ENCODE measurements at regions not wholly inside any gene's neighbourhood (a gene's known extent, or its start where the extent isn't known, plus 50 kb on each side); places are given as distances from the start of the nearest gene placed in this dataset.
"Not testable (repeated sequence)": the region's sequence is repeated elsewhere in the genome, so short reads cannot be mapped to it uniquely, and the experiment has no call there.

GRCh38 chr9:22508354-22508753 lies 61.7 kb downstream of the DMRTA1 start:
- not testable (repeated sequence) for H2AFZ ChIP-seq (ENCODE audit: low read depth, low read length); H3F3A ChIP-seq (ENCODE audit: insufficient read depth, low read length, poor library complexity, severe bottlenecking)

GRCh38 chr9:22508790-22509189 lies 62.2 kb downstream of the DMRTA1 start:
- Histone ChIP-seq H3K27me3 (ENCODE audit: insufficient read depth, low read depth, low read length) (no peaks in the 10 kb centered on the region), H4K20me1 (ENCODE audit: insufficient read depth) (no peaks in the 10 kb centered on the region), H3K9ac (ENCODE audit: low read length) (no peak overlapping the region), H2AFZ (ENCODE audit: low read depth, low read length) (no peak overlapping the region), H3K27ac (ENCODE audit: low read length) (no peak overlapping the region), H3K4me2 (ENCODE audit: low read length) (no peak overlapping the region), H3F3A (ENCODE audit: insufficient read depth, low read length, poor library complexity, severe bottlenecking) (no peaks in the 10 kb centered on the region), H3K9me2 (ENCODE audit: insufficient read depth, low read length) (no peaks in the 10 kb centered on the region), H3K4me3 (ENCODE audit: low read length) (no peak overlapping the region), H3K79me2 (replicated peaks; ENCODE audit: insufficient read depth, low read length) (no peaks in the 10 kb centered on the region), H3K9me3 (ENCODE audit: low read length) (no peaks in the 10 kb centered on the region), H3K36me3 (ENCODE audit: insufficient read depth, low read length) (no peaks in the 10 kb centered on the region)
- TF ChIP-seq SMC3 (conservative IDR thresholded peaks at IDR 0.05; ENCODE audit: poor library complexity) (no peak), MXI1 (conservative IDR thresholded peaks at IDR 0.05; ENCODE audit: poor library complexity, severe bottlenecking) (no peak), REST (IDR thresholded peaks at IDR 0.05; ENCODE audit: borderline replicate concordance) (no peak), EP300 (conservative IDR thresholded peaks at IDR 0.05; ENCODE audit: poor library complexity, severe bottlenecking) (no peak), TAF1 (IDR thresholded peaks at IDR 0.05; ENCODE audit: low read depth) (no peak), EZH2 (IDR thresholded peaks at IDR 0.05; ENCODE audit: borderline replicate concordance, insufficient read depth, low read length, poor library complexity, severe bottlenecking) (no peak), RAD21 (conservative IDR thresholded peaks at IDR 0.05) (no peak), CTCF (IDR thresholded peaks at IDR 0.05; ENCODE audit: poor library complexity, severe bottlenecking) (no peak), POLR2AphosphoS5 (IDR thresholded peaks at IDR 0.05) (no peak)

More at GRCh38 chr9:22508354-22508753, 61.7 kb downstream of the DMRTA1 start:
- not testable (repeated sequence) for H3K36me3 ChIP-seq (ENCODE audit: insufficient read depth, low read length); H3K79me2 ChIP-seq (replicated peaks; ENCODE audit: insufficient read depth, low read length); H3K9ac ChIP-seq (ENCODE audit: low read length); H3K4me3 ChIP-seq (ENCODE audit: low read length); H3K27ac ChIP-seq (ENCODE audit: low read length); H4K20me1 ChIP-seq (ENCODE audit: insufficient read depth); H3K4me2 ChIP-seq (ENCODE audit: low read length); H3K27me3 ChIP-seq (ENCODE audit: insufficient read depth, low read depth, low read length); H3K9me2 ChIP-seq (ENCODE audit: insufficient read depth, low read length); H3K9me3 ChIP-seq (ENCODE audit: low read length)

- TF ChIP-seq TAF1 (IDR thresholded peaks at IDR 0.05; ENCODE audit: low read depth) (no peak), RAD21 (conservative IDR thresholded peaks at IDR 0.05) (no peak), REST (IDR thresholded peaks at IDR 0.05; ENCODE audit: borderline replicate concordance) (no peak), MXI1 (conservative IDR thresholded peaks at IDR 0.05; ENCODE audit: poor library complexity, severe bottlenecking) (no peak), EP300 (conservative IDR thresholded peaks at IDR 0.05; ENCODE audit: poor library complexity, severe bottlenecking) (no peak), EZH2 (IDR thresholded peaks at IDR 0.05; ENCODE audit: borderline replicate concordance, insufficient read depth, low read length, poor library complexity, severe bottlenecking) (no peak), POLR2AphosphoS5 (IDR thresholded peaks at IDR 0.05) (no peak), SMC3 (conservative IDR thresholded peaks at IDR 0.05; ENCODE audit: poor library complexity) (no peak), CTCF (IDR thresholded peaks at IDR 0.05; ENCODE audit: poor library complexity, severe bottlenecking) (no peak)
- Histone ChIP-seq H3K4me3 (ENCODE audit: low read length) (no peak overlapping the region), H3K9ac (ENCODE audit: low read length) (no peak overlapping the region), H3K9me3 (ENCODE audit: low read length) (no peaks in the 10 kb centered on the region), H2AFZ (ENCODE audit: low read depth, low read length) (no peak overlapping the region), H3K4me2 (ENCODE audit: low read length) (no peak overlapping the region), H3K36me3 (ENCODE audit: insufficient read depth, low read length) (no peaks in the 10 kb centered on the region), H3K9me2 (ENCODE audit: insufficient read depth, low read length) (no peaks in the 10 kb centered on the region), H4K20me1 (ENCODE audit: insufficient read depth) (no peaks in the 10 kb centered on the region), H3F3A (ENCODE audit: insufficient read depth, low read length, poor library complexity, severe bottlenecking) (no peaks in the 10 kb centered on the region), H3K79me2 (replicated peaks; ENCODE audit: insufficient read depth, low read length) (no peaks in the 10 kb centered on the region), H3K27ac (ENCODE audit: low read length) (no peak overlapping the region), H3K27me3 (ENCODE audit: insufficient read depth, low read depth, low read length) (no peaks in the 10 kb centered on the region)
Observed at GRCh38 chr9:22512495-22512894, 65.9 kb downstream of the DMRTA1 start.
